Suprapubic skin (tissue), 4 donors: ENCODE measurements at regions not wholly inside any gene's neighbourhood (a gene's known extent, or its start where the extent isn't known, plus 50 kb on each side); places are given as distances from the start of the nearest gene placed in this dataset.

Source experiments
- CTCF ChIP-seq, 2 donors: fragments of 200-600 bp in 1 of 2; fragments of 450-650 bp in 1 of 2; sonication (generic) in 1 of 2; IDR thresholded peaks; one replicate each; pipeline ENCODE4 v1.5.1; 2016 to 2019; ENCODE audit warnings: antibody characterized with exemption in 2 of 2, mild to moderate bottlenecking in 1 of 2, moderate library complexity in 1 of 2
- POLR2A ChIP-seq, 2 donors: fragments of 450-650 bp; IDR thresholded peaks; one replicate each; pipeline ENCODE4 v1.6.1; 2017; ENCODE audit warnings: antibody characterized with exemption in 2 of 2, mild to moderate bottlenecking in 2 of 2, moderate library complexity in 2 of 2
- POLR2AphosphoS5 ChIP-seq, 3 donors: sonication (generic); formaldehyde crosslinking; IDR thresholded peaks; one replicate each; pipeline ENCODE4 v1.6.1; 2017; ENCODE audit warnings: antibody characterized with exemption in 3 of 3

- no peak for TF ChIP-seq CTCF (IDR thresholded peaks at IDR 0.05)
- no peak for TF ChIP-seq POLR2AphosphoS5 (IDR thresholded peaks at IDR 0.05)
- no peak for TF ChIP-seq POLR2A (IDR thresholded peaks at IDR 0.05)
These were observed 603.5 kb downstream of the KCTD16 start for GRCh38 chr5:144774197-144774596.
